Gastroesophageal sphincter (tissue), 4 donors: ENCODE measurements at regions not wholly inside any gene's neighbourhood (a gene's known extent, or its start where the extent isn't known, plus 50 kb on each side); places are given as distances from the start of the nearest gene placed in this dataset.

Experiments used
- ATAC-seq: fragments of 150-250 bp; one replicate; pipeline ENCODE4 v1.9.1; 2016; ENCODE audit warnings: mild to moderate bottlenecking, moderate library complexity
- H3K27ac ChIP-seq, 4 donors: fragments of 200-600 bp; sonication (generic) in 3 of 4; 1 replicate in 3 of 4; 2 replicates in 1 of 4; pipeline ENCODE4 v1.5.1; 2016 to 2019
- H3K27me3 ChIP-seq: fragments of 200-600 bp; sonication (generic); one replicate; pipeline ENCODE4 v1.5.1; 2019
- H3K36me3 ChIP-seq, 2 donors: fragments of 200-600 bp; sonication (generic); one replicate each; pipeline ENCODE4 v1.5.1; 2019; ENCODE audit warnings: control low read depth in 1 of 2
- H3K4me1 ChIP-seq, 3 donors: fragments of 200-600 bp; sonication (generic); 1 replicate in 2 of 3; 2 replicates in 1 of 3; pipeline ENCODE4 v1.5.1; 2016 to 2019; ENCODE audit warnings: control low read depth in 2 of 3
- H3K4me3 ChIP-seq, 2 donors: fragments of 200-600 bp; sonication (generic); one replicate each; pipeline ENCODE4 v1.5.1; 2019; ENCODE audit warnings: mild to moderate bottlenecking in 1 of 2, moderate library complexity in 1 of 2
- H3K9me3 ChIP-seq, 3 donors: fragments of 200-600 bp; sonication (generic); one replicate each; pipeline ENCODE4 v1.5.1; 2017 to 2019; ENCODE audit warnings: control low read depth in 2 of 3
- EP300 ChIP-seq: sonication (generic); formaldehyde crosslinking; IDR thresholded peaks from one replicate; pipeline ENCODE4 v1.6.1; 2017; ENCODE audit warnings: antibody characterized with exemption, mild to moderate bottlenecking
- POLR2A ChIP-seq, 2 donors: fragments of 450-650 bp; IDR thresholded peaks; one replicate each; pipeline ENCODE4 v1.6.1; 2017; ENCODE audit warnings: antibody characterized with exemption in 2 of 2, mild to moderate bottlenecking in 2 of 2, moderate library complexity in 1 of 2
- POLR2AphosphoS5 ChIP-seq: sonication (generic); formaldehyde crosslinking; IDR thresholded peaks from one replicate; pipeline ENCODE4 v1.6.1; 2017; ENCODE audit warnings: antibody characterized with exemption
- WGBS, 2 donors: methylation state at CpG; one replicate each; pipeline ENCODE4 v1.1.5; 2018; ENCODE audit warnings: low coverage in 1 of 2; 5-methylcytosine and 5-hydroxymethylcytosine counted together
- TF ChIP-seq, protein P1 (sequence below), 4 experiments: fragments of 200-600 bp in 2 of 4; fragments of 450-650 bp in 2 of 4; sonication (generic) in 1 of 4; IDR thresholded peaks; one replicate each; pipeline ENCODE4 v1.5.1; 2017 to 2019; ENCODE audit warnings: antibody characterized with exemption in 4 of 4, mild to moderate bottlenecking in 2 of 4, moderate library complexity in 2 of 4

DNA sequence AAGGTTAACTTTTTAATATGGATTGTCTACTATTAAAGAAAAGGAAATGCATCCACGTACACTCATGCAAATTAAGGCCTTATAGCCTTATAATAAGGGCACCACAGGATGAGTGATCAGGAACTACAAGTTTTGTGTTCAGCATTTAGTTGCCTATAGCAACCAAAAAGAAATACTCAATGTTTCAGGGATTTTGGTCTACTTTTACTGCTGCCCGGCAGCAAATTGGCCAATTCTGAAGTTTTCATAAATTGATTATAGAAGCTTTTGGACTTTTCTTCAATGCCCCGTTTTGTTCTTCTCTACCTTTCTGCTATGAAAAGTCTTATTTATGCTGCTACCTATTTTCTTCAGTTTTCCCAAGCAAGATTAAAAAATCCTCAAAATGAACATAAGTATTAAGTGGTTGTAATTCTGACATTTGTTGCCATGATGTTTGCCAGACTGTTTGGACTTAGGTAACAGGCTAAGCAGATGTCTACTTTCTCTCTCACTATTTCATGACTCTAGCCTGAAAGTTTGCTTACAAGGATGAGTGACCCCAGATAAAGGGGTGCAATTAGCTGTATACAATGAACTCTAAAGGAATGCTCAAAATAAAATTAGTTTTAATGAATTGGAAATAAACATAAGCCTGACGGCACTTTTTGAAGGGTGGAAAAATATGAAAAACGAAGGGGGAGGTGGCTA is 391.5 kb upstream of the DAB2 start:
- no peak for TF ChIP-seq POLR2A (IDR thresholded peaks at IDR 0.05)
- TF ChIP-seq, protein P1, sequence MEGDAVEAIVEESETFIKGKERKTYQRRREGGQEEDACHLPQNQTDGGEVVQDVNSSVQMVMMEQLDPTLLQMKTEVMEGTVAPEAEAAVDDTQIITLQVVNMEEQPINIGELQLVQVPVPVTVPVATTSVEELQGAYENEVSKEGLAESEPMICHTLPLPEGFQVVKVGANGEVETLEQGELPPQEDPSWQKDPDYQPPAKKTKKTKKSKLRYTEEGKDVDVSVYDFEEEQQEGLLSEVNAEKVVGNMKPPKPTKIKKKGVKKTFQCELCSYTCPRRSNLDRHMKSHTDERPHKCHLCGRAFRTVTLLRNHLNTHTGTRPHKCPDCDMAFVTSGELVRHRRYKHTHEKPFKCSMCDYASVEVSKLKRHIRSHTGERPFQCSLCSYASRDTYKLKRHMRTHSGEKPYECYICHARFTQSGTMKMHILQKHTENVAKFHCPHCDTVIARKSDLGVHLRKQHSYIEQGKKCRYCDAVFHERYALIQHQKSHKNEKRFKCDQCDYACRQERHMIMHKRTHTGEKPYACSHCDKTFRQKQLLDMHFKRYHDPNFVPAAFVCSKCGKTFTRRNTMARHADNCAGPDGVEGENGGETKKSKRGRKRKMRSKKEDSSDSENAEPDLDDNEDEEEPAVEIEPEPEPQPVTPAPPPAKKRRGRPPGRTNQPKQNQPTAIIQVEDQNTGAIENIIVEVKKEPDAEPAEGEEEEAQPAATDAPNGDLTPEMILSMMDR (IDR thresholded peaks at IDR 0.05), result no peak
- no peak for TF ChIP-seq POLR2AphosphoS5
- no peak for TF ChIP-seq EP300
- Histone ChIP-seq H3K4me3 (no peak overlapping the region), H3K27me3 (no peaks in the 10 kb centered on the region), H3K36me3 (no peaks in the 10 kb centered on the region), H3K27ac (no peak overlapping the region), H3K9me3 (no peaks in the 10 kb centered on the region), H3K4me1 (no peaks in the 10 kb centered on the region)
- 36 to 43% methylated on average over 5 of the region's 5 CpGs for WGBS, 2 donors
- no peak for ATAC-seq

DNA sequence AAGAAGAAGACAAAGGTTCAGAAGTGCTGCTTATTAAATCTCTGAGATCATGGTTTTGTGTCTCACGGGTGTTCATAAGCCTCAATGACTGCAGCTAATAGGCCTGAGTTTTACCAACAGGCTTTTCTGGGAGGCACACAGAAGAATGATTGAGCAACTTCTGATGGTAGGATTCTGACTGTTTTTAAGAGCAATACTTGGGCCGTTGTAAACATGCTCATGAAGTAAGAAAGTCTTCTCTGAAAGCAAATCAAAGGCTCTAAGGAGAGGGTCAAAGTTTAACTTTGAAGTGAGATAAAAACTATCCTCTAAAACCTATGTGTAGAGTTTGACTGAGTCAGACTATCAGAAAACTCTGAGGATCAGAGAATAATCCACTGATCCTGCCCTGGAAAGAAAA is 390.9 kb upstream of the DAB2 start:
- 40 to 51% methylated on average over 2 of the region's 2 CpGs for whole genome bisulfite sequencing, 2 donors
- Histone ChIP-seq H3K36me3 (no peaks in the 10 kb centered on the region), H3K27me3 (no peaks in the 10 kb centered on the region), H3K4me3 (no peak overlapping the region), H3K27ac (no peak overlapping the region), H3K9me3 (no peaks in the 10 kb centered on the region), H3K4me1 (no peaks in the 10 kb centered on the region)
- TF ChIP-seq, protein P1 (IDR thresholded peaks at IDR 0.05), result no peak
- no peak for TF ChIP-seq EP300
- TF ChIP-seq POLR2A (IDR thresholded peaks at IDR 0.05), result no peak
- TF ChIP-seq POLR2AphosphoS5, result no peak
- ATAC-seq, result peak; percentile 41

DNA sequence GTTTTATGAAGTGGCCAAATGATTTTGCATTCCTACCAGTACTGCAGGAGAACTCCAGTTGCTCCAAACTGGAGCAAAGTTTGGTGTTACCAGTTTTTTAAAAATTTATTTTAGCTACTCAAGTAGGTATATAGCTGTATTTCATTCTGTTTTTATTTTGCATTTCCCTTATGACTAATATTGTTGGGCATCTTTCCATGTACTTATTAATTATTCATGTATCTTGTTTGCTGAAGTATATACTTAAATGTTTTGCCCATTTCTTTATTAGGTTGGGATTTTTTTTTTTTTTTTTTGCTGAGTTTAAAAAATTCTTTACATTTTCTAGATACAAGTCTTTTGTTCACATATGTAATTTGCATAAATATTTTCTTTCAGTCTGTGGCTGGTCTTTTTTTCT is 386.6 kb upstream of the DAB2 start:
- ATAC-seq, result no peak
- Histone ChIP-seq H3K36me3 (no peaks in the 10 kb centered on the region), H3K27ac (no peak overlapping the region), H3K4me1 (no peaks in the 10 kb centered on the region), H3K27me3 (no peaks in the 10 kb centered on the region), H3K4me3 (no peak overlapping the region), H3K9me3 (no peaks in the 10 kb centered on the region)
- no peak for TF ChIP-seq POLR2AphosphoS5
- TF ChIP-seq, protein P1 (IDR thresholded peaks at IDR 0.05), result no peak
- TF ChIP-seq POLR2A (IDR thresholded peaks at IDR 0.05), result no peak
- no peak for TF ChIP-seq EP300

DNA sequence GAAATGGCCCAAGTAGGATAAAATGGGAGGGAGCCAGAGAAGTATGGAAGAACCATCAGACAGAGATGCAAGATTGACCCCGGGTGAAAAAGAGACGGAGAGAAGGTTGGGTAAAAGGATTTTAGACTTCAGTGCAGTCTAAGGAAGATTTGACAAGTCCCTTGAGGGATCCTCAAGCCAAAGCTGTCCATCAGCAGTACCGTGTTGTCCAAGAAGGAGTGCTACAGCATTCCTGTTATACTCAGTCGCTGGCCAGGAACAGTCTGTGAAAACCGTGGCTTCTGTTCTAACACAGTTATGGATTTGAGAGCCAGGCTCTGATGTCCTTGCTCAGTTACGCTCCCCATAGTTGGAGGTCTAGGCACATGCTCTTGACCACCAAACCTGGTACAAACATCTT is 383.9 kb upstream of the DAB2 start:
- no peak for ATAC-seq
- TF ChIP-seq POLR2A (IDR thresholded peaks at IDR 0.05) (no peak), POLR2AphosphoS5 (no peak), EP300 (no peak)
- TF ChIP-seq, protein P1 (IDR thresholded peaks at IDR 0.05), result no peak

DNA sequence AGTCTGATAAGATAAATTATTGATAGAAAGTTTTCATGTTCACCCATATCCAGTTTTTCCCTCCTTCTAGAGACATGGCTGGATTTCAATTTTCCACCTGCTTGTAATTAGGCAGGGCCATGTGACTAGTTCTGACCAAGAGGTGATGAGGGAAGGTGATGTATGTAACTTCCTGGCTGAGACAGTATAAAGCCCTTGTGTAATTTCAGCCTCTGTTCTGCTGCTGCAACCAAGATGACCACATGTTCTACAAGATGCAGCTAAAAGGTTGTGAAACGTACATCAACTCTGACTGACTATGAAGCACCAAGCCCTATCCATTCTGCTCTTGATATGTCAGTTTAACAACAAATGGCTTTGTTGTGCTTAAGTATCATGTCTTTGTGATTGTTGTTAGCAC is 376.5 kb upstream of the DAB2 start:
- WGBS, 2 donors, result 89 to 100% methylated on average over 1 of the region's 1 CpG
- Histone ChIP-seq H3K27me3 (no peaks in the 10 kb centered on the region), H3K9me3 (no peaks in the 10 kb centered on the region), H3K4me1 (peaks cover 0 to 14% (median 0%) of the 10 kb centered on the region in 3 donors), H3K27ac (no peak overlapping the region), H3K4me3 (no peak overlapping the region), H3K36me3 (no peaks in the 10 kb centered on the region)
- TF ChIP-seq POLR2AphosphoS5 (no peak), EP300 (no peak), POLR2A (IDR thresholded peaks at IDR 0.05) (no peak)
- TF ChIP-seq, protein P1 (IDR thresholded peaks at IDR 0.05), result no peak
- no peak for ATAC-seq

More for the DNA sequence above, 383.9 kb upstream of the DAB2 start:
- no peak overlapping the region for H3K4me3 ChIP-seq
- no peaks in the 10 kb centered on the region for H3K27me3 ChIP-seq
- H3K27ac ChIP-seq, result no peak overlapping the region
- no peaks in the 10 kb centered on the region for H3K9me3 ChIP-seq
- 70 to 79% methylated on average over 5 to 6 of the region's 6 CpGs for WGBS, 2 donors
- H3K36me3 ChIP-seq, result no peaks in the 10 kb centered on the region
- no peaks in the 10 kb centered on the region for H3K4me1 ChIP-seq
